ENCODE measurements at regions not wholly inside any gene's neighbourhood (a gene's known extent, or its start where the extent isn't known, plus 50 kb on each side); places are given as distances from the start of the nearest gene placed in this dataset.

GRCh38 chr10:128938558-128938957, 528.5 kb upstream of the MGMT start:
- TF ChIP-seq CTCF (IDR thresholded peaks at IDR 0.05; ENCODE audit: extremely low read depth in 1 of 2, insufficient read depth in 1 of 2, low read depth in 1 of 2, low read length in 2 of 2) (no peak), EZH2 (IDR thresholded peaks at IDR 0.05; ENCODE audit: borderline replicate concordance, low read depth, low read length, severe bottlenecking) (no peak), POLR2A (IDR thresholded peaks at IDR 0.05; ENCODE audit: low read depth, low read length) (no peak), POLR2AphosphoS5 (IDR thresholded peaks at IDR 0.05; ENCODE audit: insufficient read depth, low read depth, low read length) (no peak), MYC (IDR thresholded peaks at IDR 0.05; ENCODE audit: low read depth, low read length) (no peak), MAX (IDR thresholded peaks at IDR 0.05; ENCODE audit: insufficient read depth, insufficient read length) (no peak), GATA2 (IDR thresholded peaks at IDR 0.05; ENCODE audit: insufficient read depth, insufficient read length, low read depth, low read length) (no peak), JUN (IDR thresholded peaks at IDR 0.05; ENCODE audit: borderline replicate concordance, insufficient read depth, insufficient read length, low read depth) (no peak)
